GM12892 (cell line): ENCODE measurements at regions not wholly inside any gene's neighbourhood (a gene's known extent, or its start where the extent isn't known, plus 50 kb on each side); places are given as distances from the start of the nearest gene placed in this dataset.

Experiments used
- DNase-seq: peaks from one replicate; pipeline ENCODE4 v3.0.0; 2011; ENCODE audit not compliant: insufficient read length
- FAIRE-seq: peaks from 2 replicates; lab custom pipeline; 2011; peaks lifted over from hg19 to GRCh38; lab: Jason Lieb, UNC
- POLR2A ChIP-seq: IDR thresholded peaks from 2 replicates; pipeline ENCODE4 v1.6.1; 2011; ENCODE audit warnings: low read depth, low read length, control low read depth
- POLR2AphosphoS5 ChIP-seq: IDR thresholded peaks from 2 replicates; pipeline ENCODE4 v1.6.1; 2011; ENCODE audit warnings: low read depth, low read length, control low read depth
- TAF1 ChIP-seq: IDR thresholded peaks from 2 replicates; pipeline ENCODE4 v1.6.1; 2011; ENCODE audit warnings: low read depth, mild to moderate bottlenecking, control low read depth, low read length, borderline replicate concordance

DNA sequence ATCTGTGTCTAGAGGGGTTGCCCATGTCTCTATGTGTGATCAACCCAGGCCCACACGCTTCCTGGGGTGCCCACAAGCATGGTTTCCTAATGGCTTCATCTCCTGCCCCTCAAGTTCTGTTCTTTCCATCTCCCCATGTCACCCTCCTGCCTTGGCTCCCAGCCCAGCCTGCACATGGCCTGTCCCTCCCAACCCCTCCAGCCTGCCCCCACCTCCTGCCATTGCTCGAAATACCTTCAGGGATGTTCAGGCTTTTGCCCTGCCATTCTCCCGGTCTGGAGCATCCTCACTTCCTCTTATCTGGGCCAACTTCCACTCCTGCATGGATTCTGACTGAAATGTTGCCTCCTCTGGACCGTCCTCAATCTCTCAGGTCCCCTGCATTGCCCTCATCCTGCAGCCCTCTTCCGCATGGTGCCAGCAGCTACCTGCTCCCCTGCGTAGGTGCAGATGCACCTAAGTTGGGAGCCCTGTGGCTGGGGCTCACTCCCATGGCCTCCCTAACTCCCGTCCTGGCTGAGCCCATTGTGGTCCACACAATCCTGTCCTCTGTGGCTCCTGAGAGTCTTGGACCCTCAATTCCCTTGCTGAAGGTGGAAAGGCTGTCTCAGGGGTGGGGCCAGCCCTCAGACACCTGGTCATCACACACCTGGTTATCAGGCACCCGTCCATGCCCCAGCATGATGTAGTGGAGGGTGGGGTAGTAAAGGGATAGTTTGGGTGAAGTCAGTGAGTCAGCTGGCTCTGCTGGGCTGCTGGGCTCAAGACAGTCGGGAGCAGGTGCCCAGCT, 152.1 kb downstream of the URI1 start:
- no peak for DNase-seq
- FAIRE-seq, result no peak

DNA sequence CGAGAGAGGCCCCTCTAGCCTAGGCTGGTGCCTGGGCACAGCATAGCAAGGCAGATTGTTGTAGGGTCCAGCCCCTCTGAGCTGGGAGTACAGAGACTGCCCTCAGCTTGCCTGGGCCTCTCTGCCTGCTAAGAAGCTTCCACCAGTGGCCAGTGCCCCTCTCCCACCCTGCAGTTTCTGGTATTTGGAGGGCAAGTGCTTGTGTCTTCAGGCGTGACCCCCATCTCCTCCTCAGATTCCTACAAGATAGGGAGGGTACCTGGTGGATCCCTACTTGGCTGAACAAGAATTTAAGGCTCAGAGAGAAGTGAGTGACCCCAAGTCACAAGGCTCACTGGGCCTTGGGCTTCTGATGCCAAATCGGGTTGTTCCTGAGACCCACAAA, 152.7 kb downstream of the URI1 start:
- DNase-seq (no peak), FAIRE-seq (no peak)
- TF ChIP-seq POLR2AphosphoS5 (no peak), POLR2A (no peak), TAF1 (no peak)

More for the DNA sequence above, 152.1 kb downstream of the URI1 start:
- no peak for TF ChIP-seq TAF1
- TF ChIP-seq POLR2AphosphoS5, result no peak
- no peak for TF ChIP-seq POLR2A

DNA sequence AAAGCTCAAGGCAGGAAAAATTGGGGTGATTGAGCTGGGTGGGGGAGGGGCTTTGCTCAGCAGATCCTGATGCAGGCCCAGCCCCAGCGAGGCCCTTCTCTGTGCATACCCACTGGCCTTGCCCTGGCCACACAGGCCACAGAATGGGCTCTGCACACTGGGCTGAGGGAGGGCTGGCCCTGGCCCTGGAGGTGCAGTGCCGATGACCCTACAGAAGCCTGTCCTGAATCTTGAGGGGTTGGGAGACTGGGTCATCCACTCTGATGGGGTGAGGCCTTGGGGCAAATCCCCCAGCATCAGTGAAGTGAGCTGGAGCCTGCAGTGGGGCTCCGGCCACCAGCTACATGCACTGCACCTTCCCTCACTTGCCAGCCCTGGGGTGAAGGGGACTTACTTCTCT, 153.1 kb downstream of the URI1 start:
- no peak for TF ChIP-seq POLR2A
- TF ChIP-seq POLR2AphosphoS5, result no peak
- FAIRE-seq, result no peak
- DNase-seq, result no peak

GRCh38 chr19:30096596-30097370, 154.7 kb downstream of the URI1 start:
- TF ChIP-seq TAF1 (no peak), POLR2A (no peak), POLR2AphosphoS5 (no peak)
- FAIRE-seq, result no peak
- DNase-seq, result no peak

- no peak for DNase-seq
- FAIRE-seq, result no peak
- no peak for TF ChIP-seq POLR2A
- no peak for TF ChIP-seq TAF1
- TF ChIP-seq POLR2AphosphoS5, result no peak
These were observed 155.8 kb downstream of the URI1 start for GRCh38 chr19:30097746-30098280.

GRCh38 chr19:30102239-30102638, 160.2 kb downstream of the URI1 start:
- FAIRE-seq, result no peak
- no peak for TF ChIP-seq POLR2AphosphoS5
- TF ChIP-seq TAF1, result no peak
- no peak for TF ChIP-seq POLR2A
- DNase-seq, result no peak

DNA sequence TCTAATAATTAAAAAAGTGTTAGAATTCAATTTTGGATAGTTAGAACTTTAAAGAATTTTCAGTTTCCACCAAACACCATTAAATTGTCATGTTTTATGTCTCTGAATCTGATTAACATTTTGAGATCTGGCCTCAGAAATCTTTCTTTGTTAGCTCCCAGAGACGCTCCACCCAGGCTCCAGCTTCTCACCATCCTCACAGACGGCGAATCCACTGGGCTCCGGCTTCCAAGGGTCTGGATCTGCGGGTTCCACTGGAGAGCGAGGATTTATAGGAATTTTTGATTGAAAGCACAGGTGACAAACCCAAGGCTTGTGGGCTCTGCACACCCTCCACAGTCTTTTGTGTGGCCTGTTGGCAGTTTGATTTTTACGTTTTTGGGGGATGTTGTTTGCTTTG, 160.6 kb downstream of the URI1 start:
- no peak for FAIRE-seq
- TF ChIP-seq TAF1 (no peak), POLR2A (no peak), POLR2AphosphoS5 (no peak)
- no peak for DNase-seq

DNA sequence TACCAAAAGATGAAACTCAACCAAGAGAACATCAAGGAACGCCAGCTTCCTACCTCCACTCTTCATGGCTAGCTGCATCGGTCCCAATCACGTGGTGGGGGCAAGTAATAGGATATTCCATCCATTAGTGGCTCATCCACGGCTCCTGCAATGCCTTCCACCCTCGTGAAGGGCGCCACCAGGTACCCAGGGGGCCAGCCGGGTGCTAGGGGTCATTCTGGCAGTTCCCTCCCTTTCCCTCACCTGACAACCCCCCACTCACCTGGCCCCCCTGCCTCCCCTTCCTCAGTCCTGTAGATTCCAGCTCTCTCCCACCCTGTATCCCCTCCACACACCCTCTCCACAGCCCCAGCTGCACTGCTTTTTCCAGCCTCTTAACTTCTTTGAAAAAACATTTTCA, 161.9 kb downstream of the URI1 start:
- FAIRE-seq (no peak), DNase-seq (no peak)
- no peak for TF ChIP-seq TAF1
- no peak for TF ChIP-seq POLR2AphosphoS5
- no peak for TF ChIP-seq POLR2A

- no peak for FAIRE-seq
These were observed 163.3 kb downstream of the URI1 start for GRCh38 chr19:30105316-30105715.

GRCh38 chr19:30105727-30106126, 163.7 kb downstream of the URI1 start:
- DNase-seq (no peak), FAIRE-seq (no peak)
- TF ChIP-seq POLR2A (no peak), TAF1 (no peak), POLR2AphosphoS5 (no peak)

More at GRCh38 chr19:30105316-30105715, 163.3 kb downstream of the URI1 start:
- TF ChIP-seq POLR2A (no peak), POLR2AphosphoS5 (no peak), TAF1 (no peak)
- DNase-seq, result no peak

DNA sequence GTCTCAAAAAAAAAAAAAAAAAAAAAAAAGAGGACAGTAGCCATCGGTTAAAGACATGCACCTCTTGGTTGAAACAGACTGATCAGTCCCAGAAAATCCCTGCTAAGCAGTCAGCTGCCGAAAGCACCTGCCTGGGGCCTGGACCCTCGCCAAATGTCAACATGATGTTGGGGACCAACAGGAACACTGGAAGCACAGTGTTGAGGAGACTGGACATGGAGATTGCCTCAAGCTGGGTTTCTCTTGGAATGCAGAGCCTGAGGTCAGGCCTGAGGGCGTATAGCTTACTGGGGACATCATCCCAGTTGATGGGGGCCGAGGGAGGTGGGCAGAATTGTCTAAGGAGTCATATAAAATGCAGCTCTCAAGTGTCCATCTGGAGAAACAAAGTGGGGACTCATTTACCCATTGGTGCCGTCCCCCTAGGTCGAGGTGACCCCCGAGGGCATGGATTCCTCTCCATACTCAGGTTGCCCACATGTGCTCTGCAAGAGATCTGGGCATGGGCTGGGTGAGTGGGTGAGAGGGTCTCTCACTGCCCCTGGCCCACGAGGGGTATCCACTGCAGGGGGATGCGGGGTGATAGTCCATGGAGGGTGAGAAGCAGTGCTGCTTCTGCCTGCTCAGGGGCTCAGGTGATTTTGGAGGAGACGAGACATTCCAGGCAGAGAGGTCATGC, 164.5 kb downstream of the URI1 start:
- TF ChIP-seq TAF1 (no peak), POLR2A (no peak), POLR2AphosphoS5 (no peak)
- DNase-seq, result no peak
- FAIRE-seq, result no peak
